Stimulated activated CD4-positive, alpha-beta T cell treated with anti-CD3 and anti-CD28 coated beads, Interleukin-4, amount 100 ng/mL, for 4 hours (primary cell): ENCODE measurements at regions not wholly inside any gene's neighbourhood (a gene's known extent, or its start where the extent isn't known, plus 50 kb on each side); places are given as distances from the start of the nearest gene placed in this dataset.
"Not testable (repeated sequence)": the region's sequence is repeated elsewhere in the genome, so short reads cannot be mapped to it uniquely, and the experiment has no call there.

Experiments used
- DNase-seq, 2 experiments: peaks; one replicate each; pipeline ENCODE4 v3.0.0-alpha.2; 2020

GRCh38 chr7:53596230-53596629, 560.8 kb downstream of the POM121L12 start:
- no peak for DNase-seq

- DNase-seq: no peak
Observed at GRCh38 chr7:53600296-53600695, 564.9 kb downstream of the POM121L12 start.

- DNase-seq: no peak
Observed at GRCh38 chr7:53602817-53603418, 567.5 kb downstream of the POM121L12 start.

- no peak for DNase-seq
Observed at GRCh38 chr7:53603461-53603860, 568.0 kb downstream of the POM121L12 start.

GRCh38 chr7:53604201-53604600, 568.8 kb downstream of the POM121L12 start:
- DNase-seq: no peak

- DNase-seq: no peak
Observed at GRCh38 chr7:53607961-53608360, 572.5 kb downstream of the POM121L12 start.

GRCh38 chr7:53609185-53609584, 573.8 kb downstream of the POM121L12 start:
- DNase-seq: no peak

GRCh38 chr7:53611043-53611442, 575.6 kb downstream of the POM121L12 start:
- no peak for DNase-seq

- DNase-seq: no peak
Observed at GRCh38 chr7:53624356-53624755, 588.9 kb downstream of the POM121L12 start.

- DNase-seq: no peak
Observed at GRCh38 chr7:53628775-53629174, 593.3 kb downstream of the POM121L12 start.

- DNase-seq: not testable (repeated sequence)
Observed at GRCh38 chr7:53635251-53635650, 599.8 kb downstream of the POM121L12 start.

- DNase-seq: no peak
Observed at GRCh38 chr7:53638517-53638916, 603.1 kb downstream of the POM121L12 start.

GRCh38 chr7:53641091-53641490, 605.7 kb downstream of the POM121L12 start:
- no peak for DNase-seq

GRCh38 chr7:53642361-53642760, 606.9 kb downstream of the POM121L12 start:
- DNase-seq: no peak

- no peak for DNase-seq
Observed at GRCh38 chr7:53642866-53643265, 607.4 kb downstream of the POM121L12 start.

- DNase-seq: no peak
Observed at GRCh38 chr7:53656881-53657280, 621.4 kb downstream of the POM121L12 start.

- no peak for DNase-seq
Observed at GRCh38 chr7:53657586-53657985, 622.2 kb downstream of the POM121L12 start.

GRCh38 chr7:53658951-53659350, 623.5 kb downstream of the POM121L12 start:
- no peak for DNase-seq

GRCh38 chr7:53661645-53662217, 626.3 kb downstream of the POM121L12 start:
- DNase-seq: no peak

- no peak for DNase-seq
Observed at GRCh38 chr7:53672681-53673080, 637.2 kb downstream of the POM121L12 start.

GRCh38 chr7:53675835-53676234, 640.4 kb downstream of the POM121L12 start:
- no peak for DNase-seq

GRCh38 chr7:53684693-53685092, 649.3 kb downstream of the POM121L12 start:
- no peak for DNase-seq

- no peak for DNase-seq
Observed at GRCh38 chr7:53690411-53690810, 655.0 kb downstream of the POM121L12 start.

GRCh38 chr7:53697913-53698312, 662.5 kb downstream of the POM121L12 start:
- no peak for DNase-seq

- DNase-seq: no peak
Observed at GRCh38 chr7:53699215-53699837, 663.9 kb downstream of the POM121L12 start.
